GM21576 (cell line): ENCODE measurements at regions not wholly inside any gene's neighbourhood (a gene's known extent, or its start where the extent isn't known, plus 50 kb on each side); places are given as distances from the start of the nearest gene placed in this dataset.

Experiments used
- ATAC-seq: cut with Tn5 transposase; IDR thresholded peaks from one replicate; pipeline ENCODE4 v1.9.1; 2021; ENCODE audit warnings: mild to moderate bottlenecking, moderate library complexity; ENCODE audit not compliant: unreplicated experiment

DNA sequence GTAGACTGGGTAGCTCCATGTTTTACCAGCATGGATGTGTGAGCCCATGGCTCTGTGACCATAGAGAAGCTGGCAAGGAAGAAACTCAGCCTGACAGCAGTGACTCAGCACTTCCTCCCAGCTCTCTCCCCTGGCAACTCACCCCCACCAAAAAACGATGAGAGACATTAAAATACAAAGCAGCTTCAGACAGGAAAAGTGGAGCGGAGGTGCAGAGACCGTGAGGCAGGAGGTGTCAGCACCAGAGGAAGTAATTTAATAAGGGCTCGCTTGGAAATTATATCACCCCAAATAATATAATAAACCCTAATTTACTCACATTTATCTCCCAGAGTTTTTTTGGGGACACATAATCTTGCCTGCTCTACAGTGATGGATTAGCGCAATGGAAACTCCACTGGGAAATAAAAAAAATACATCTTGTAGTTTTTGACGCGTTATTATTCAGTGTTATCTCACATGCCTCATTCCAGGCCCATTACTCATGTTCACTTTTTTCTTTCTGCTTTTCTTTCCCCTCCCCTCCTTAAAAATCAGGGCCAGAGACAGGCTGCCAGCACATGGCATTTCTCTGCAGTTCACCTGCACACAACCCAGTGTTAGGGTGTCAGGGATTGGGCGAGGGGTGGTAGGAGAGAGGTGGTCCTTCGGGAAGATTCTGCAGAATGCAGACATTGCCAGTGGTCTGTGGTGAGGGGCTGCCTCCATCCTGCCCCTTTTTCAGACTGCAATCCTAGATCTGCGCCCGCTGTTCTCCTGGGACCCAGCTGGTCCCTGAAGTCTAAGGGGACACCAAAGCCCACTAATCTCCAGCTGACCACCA is 170.8 kb downstream of the BUD13 start:
- ATAC-seq = no peak

DNA sequence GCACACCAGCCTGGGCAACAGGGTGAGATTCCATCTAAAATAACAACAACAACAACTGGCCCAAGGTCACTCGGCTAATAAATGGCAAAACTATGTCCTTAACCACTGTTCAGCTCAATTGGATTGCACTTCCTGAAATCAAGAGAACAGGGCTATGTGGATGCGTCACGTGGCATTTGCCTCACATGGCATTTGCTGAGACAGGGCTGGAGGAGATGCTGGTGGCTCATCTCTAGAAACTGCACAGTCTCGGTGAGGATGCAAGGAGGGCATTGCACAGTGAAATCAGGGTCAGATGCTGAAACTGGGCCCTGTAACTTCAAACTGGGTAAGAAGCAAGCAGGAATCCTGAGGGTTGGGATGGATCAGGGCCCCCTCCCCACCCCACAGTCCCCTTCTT is 171.9 kb downstream of the BUD13 start:
- no peak for ATAC-seq

- no peak for ATAC-seq
Observed at GRCh38 chr11:116598556-116598955, 174.2 kb downstream of the BUD13 start.

DNA sequence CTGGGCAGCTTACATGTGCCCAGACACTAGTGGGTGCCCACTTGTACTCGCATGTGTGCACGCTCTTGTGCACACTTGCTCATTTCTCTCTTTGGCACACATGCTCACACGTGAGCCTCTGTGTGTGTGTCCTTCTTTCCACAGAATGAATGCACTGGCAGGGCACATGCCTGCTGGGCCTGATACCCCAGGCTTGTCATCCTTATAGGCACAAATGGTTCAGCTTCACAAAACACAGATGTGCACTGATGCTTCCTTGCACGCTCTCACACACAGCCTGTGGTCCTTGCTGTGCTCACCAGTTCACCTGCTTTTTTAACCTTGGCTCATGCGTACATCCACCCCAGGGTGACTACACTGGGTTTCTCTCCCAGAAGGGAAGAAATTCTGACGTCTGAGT is 174.8 kb downstream of the BUD13 start:
- ATAC-seq = no peak

GRCh38 chr11:116596346-116597260 is 176.2 kb downstream of the BUD13 start:
- ATAC-seq = no peak

DNA sequence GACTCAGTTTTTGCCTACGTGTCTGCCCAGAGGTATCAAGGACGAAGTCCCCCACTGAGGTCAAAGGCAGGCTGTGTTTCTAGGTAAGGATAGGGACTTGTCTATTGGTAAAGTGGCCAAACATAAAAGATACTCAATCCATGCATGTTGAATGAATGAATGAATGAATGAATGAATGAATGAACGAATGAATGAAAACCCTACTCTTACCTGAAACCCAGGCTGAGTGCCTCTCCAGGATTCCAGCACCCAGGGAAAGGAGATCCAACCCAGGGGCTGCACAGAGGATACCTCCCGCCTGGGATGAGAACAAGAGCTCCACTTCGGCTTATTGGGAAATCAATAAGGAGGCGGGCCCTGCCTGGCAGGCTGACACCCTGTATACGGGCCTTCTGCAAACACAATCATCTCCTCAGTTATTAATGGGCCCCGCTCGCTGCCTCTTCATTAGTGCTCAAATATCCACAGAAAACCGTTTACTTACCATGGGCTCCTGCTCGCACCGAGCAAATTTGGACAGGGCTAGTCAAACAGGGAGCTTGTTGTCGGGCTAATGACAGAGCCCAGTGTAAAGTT is 177.4 kb downstream of the BUD13 start:
- no peak for ATAC-seq

- ATAC-seq = no peak
Observed at GRCh38 chr11:116590844-116591570, 181.8 kb downstream of the BUD13 start.

GRCh38 chr11:116589402-116589801 is 183.4 kb downstream of the BUD13 start:
- ATAC-seq = no peak

DNA sequence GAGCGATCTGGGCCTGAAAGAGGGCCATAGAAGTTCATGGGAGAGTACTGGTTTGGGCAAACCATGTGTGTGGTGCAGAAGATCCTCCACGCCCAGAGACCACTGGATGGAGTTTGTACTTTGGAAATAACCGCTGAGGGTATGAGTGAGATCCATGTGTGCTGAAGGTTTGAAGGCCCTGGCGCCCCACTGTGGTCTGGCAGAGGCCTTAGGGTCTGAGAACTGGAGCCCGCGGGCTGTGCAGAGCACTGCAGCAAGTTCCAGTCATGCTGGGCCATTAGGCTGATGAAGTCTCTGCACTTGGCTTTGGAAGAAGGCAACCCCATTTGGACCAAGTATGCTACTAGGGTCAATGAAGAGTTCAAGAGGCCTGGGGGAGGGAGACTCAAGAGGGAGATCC is 186.4 kb downstream of the BUD13 start:
- ATAC-seq = no peak

DNA sequence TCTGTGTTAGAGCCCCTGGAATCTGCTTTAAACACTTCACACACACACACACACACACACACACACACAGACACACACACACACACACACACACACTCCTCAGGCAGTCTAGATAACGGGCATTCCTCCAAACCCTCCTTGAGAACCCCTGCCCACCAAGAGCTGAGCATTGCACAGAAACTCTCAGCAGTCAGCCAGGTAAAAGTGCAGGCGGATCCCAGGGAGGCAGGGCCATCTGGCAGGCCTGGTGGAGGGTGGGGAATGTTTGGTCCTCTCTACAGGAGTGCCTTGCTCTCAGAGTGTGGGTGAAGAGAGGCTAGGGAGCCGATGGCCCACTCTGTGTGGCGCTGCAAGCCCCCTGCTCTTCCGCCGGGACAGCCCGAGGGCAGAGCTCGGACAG is 190.2 kb downstream of the BUD13 start:
- ATAC-seq = no peak

- no peak for ATAC-seq
Observed at GRCh38 chr11:116581349-116581748, 191.4 kb downstream of the BUD13 start.

DNA sequence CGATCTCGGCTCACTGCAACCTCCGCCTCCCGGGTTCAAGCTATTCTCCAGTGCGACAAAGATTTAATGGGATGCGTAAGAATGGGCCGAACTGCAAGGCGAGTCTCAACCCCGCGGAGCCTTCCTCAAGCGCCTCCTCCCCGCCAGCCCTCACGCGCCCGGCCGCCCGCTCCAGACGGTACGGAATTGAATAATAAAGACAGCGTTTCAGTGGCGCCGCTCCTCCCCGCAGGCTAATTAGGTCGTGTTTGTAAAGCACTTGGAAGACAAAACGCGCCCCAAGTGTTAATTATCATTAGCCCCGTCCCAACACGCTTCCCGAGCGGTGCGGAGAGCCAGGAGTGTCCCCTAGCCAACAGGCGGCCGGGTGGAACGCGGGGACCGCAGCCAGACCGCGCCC is 192.0 kb downstream of the BUD13 start:
- no peak for ATAC-seq

- ATAC-seq = no peak
Observed at GRCh38 chr11:116579857-116580727, 192.7 kb downstream of the BUD13 start.

DNA sequence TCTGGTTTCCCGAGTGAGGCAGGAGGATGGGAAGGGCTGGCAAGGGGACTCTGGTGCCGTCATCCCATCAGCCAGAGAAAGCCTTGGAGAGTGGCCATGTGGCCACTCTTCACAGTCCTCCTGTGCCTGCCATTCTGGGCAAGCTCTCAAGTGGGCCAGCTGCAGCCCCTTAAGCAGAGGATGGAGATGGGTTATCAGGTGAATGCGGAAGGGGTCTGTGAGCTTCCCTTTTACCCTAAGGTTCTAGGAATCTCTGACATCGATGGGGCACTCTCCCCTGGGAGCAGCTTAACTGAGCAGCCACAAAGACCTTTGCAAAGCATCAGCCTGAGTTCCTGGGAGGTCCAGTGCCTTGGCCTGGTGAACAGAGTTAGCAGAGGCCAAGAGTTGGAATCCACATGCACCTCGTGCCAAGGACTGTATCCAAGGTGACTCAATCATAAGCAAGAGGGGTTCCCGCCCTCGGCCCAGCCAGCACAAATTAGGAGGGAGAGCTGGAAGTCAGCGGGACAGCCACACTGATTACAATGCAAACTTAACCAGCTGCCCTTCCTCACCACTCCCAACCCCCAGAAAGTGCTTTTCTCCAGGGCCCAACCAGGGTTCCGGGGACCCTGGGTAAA is 193.6 kb downstream of the BUD13 start:
- no peak for ATAC-seq

DNA sequence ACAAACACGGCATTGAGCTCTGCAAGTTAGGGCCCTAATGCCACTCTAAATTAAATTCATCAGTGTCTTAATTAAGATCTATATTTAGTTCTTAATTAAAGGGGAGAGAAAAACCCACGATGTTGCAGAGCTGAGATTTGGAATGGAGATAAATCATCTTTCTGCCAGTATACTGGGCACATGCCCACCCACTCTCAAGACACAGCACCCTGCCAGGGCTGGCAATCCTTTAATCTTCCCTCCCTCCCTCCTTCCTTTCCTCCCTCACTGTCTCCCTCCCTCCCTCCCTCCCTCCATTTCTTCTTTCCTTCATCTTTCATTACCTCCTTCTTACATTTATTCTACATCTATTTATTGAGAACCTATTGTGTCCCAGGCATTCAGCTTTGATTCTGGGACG is 194.8 kb downstream of the BUD13 start:
- no peak for ATAC-seq

GRCh38 chr11:116577273-116577672 is 195.5 kb downstream of the BUD13 start:
- ATAC-seq = no peak

- ATAC-seq = no peak
Observed at GRCh38 chr11:116576526-116576925, 196.3 kb downstream of the BUD13 start.

DNA sequence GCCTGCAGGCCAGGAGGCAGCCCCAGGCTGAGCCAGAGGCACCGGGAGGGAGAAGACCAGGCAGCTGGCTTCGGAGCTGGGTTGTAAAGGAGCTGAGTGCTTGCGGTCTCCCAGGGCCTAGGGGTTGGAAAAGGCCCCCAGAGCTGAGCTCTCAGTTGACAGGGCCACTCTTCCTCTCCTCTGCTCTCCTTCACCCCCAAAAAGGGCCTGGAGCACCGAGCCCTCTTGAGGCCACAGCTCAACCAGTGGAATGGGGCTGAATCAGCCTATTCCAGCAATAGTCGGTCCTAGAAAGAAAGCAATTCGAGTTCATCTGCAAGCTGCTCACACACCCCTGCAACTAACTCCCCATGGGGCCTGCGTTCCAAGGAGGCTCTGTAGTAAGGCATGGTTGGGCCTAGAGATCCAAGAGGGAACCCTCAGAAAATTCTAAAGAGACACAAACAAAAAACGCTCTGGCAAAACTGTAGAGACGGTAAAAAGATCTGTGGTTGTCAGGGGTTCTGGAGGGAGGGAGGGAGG is 205.0 kb downstream of the BUD13 start:
- no peak for ATAC-seq

DNA sequence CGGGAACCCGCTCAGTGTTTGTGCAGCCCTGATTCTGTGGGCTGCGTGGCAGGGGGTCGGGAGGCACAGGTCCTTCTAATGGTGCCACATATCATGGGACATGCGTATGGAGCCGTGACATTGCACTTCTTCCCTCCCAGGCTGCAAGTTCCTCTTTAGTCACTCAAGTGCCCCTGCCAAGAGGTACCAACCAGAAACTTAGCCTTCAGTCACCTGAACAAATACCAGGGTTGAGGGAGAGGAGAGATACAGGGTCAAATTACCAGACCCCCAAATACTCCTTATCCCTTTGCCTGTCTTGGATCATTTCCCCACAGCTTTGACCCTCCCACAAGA is 209.1 kb downstream of the BUD13 start:
- no peak for ATAC-seq
